ENCODE measurements at regions not wholly inside any gene's neighbourhood (a gene's known extent, or its start where the extent isn't known, plus 50 kb on each side); places are given as distances from the start of the nearest gene placed in this dataset.

GRCh38 chr13:21321269-21321668 is 137.8 kb downstream of the ZDHHC20 start:
- TF ChIP-seq CTCF (IDR thresholded peaks at IDR 0.05) (no peak), POLR2A (IDR thresholded peaks at IDR 0.05) (no peak)
